Heart right ventricle (tissue), 16 donors: ENCODE measurements at regions not wholly inside any gene's neighbourhood (a gene's known extent, or its start where the extent isn't known, plus 50 kb on each side); places are given as distances from the start of the nearest gene placed in this dataset.
A peak's percentile ranks its signal among the peaks of the same experiment; 100 is the strongest.

ENCODE experiments used
- ATAC-seq, 8 donors: fragments of 200-7000 bp; cut with Tn5 transposase; one replicate each; pipeline ENCODE4 v1.9.1; 2020; ENCODE audit warnings: mild to moderate bottlenecking in 8 of 8, moderate library complexity in 8 of 8, moderate number of reproducible peaks in 1 of 8
- DNase-seq, 2 donors: peaks; one replicate each; pipeline ENCODE4 v3.0.0-alpha.2; 2020
- H3K27ac ChIP-seq, 10 donors: fragments of 200-600 bp; sonication (generic) in 2 of 10; one replicate each; pipeline versions ENCODE4 v1.5.0 to v1.8.0; 2020 to 2022; ENCODE audit warnings: mild to moderate bottlenecking in 3 of 10
- H3K27me3 ChIP-seq, 7 donors: fragments of 200-600 bp; one replicate each; pipeline ENCODE4 v1.8.0; 2021 to 2022; ENCODE audit warnings: mild to moderate bottlenecking in 2 of 7
- H3K36me3 ChIP-seq, 9 donors: fragments of 200-600 bp; sonication (generic) in 1 of 9; one replicate each; pipeline versions ENCODE4 v1.5.0 to v1.8.0; 2020 to 2022; ENCODE audit warnings: mild to moderate bottlenecking in 2 of 9
- H3K4me1 ChIP-seq, 9 donors: fragments of 200-600 bp; sonication (generic) in 1 of 9; one replicate each; pipeline versions ENCODE4 v1.5.0 to v1.8.0; 2020 to 2022; ENCODE audit warnings: mild to moderate bottlenecking in 4 of 9
- H3K4me3 ChIP-seq, 10 donors: fragments of 200-600 bp; sonication (generic) in 2 of 10; one replicate each; pipeline versions ENCODE4 v1.5.0 to v1.8.0; 2020 to 2022; ENCODE audit warnings: mild to moderate bottlenecking in 7 of 10, moderate library complexity in 2 of 10
- H3K9me3 ChIP-seq, 11 donors: fragments of 200-600 bp in 10 of 11; sonication (generic) in 2 of 11; one replicate each; pipeline versions ENCODE4 v1.5.0 to v1.8.0; 2013 to 2022; ENCODE audit warnings: mild to moderate bottlenecking in 2 of 11, control low read depth in 1 of 11, moderate library complexity in 1 of 11
- WGBS, 2 donors: extraction: QIAGEN DNeasy Blood & Tissue Kit; methylation state at CpG; one replicate each; pipeline ENCODE4 v1.1.7; 2013; ENCODE audit warnings: inconsistent platforms in 1 of 2; 5-methylcytosine and 5-hydroxymethylcytosine counted together
- intact Hi-C, 10 donors: fragments of 100-400 bp; cut with DNase I; formaldehyde crosslinking; loops; one replicate each; pipeline versions ENCODE4 v1.11.1 to v1.14.2; 2022
- TF ChIP-seq, protein P1 (sequence below), 9 donors: fragments of 200-600 bp; sonication (generic) in 2 of 9; IDR thresholded peaks; one replicate each; pipeline versions ENCODE4 v1.5.0 to v1.8.0; 2021 to 2022; ENCODE audit warnings: antibody characterized with exemption in 9 of 9, mild to moderate bottlenecking in 5 of 9, moderate library complexity in 1 of 9
- donor health status: Arrhythmogenic right ventricular cardiomyopathy.
- donor health status: ischemic (EF 13 %, LVEDD 7.1; RV severe dilation, severe dysfunction).
- donor health status: healthy with polysubstance abuse.
- donor health status: DM: no; HTN: yes; CAD: no.
- donor health status: DM: no; HTN: no; CAD: no.
- donor health status: ischemic (EF 25% LVEDD 6.9; RV normal size, moderate dysfunction).
- donor health status: ischemic (EF 25% LVEDD 5.7; RV mildly dilated, moderate dysfunction).
- donor health status: healthy.
- donor health status: DM: yes; HTN: yes; CAD: no.
- donor health status: Ischemic cardiomyopathy.
- donor health status: ischemic (EF 35%, LVEDD 5.7; RV mildly dilated, moderate dysfunction).
- donor health status: nonischemic (EF 11% LVEDD 7.7; RV severe dilation, severe dysfunction).
- donor health status: DM: yes; HTN: yes; CAD: no.
- donor health status: PGD.
- donor health status: ischemic (EF 29% LVEDD 5.4; RV normal size, mild dysfunction).
- donor health status: nonischemic (EF 23%, LVEDD 6.1; RV moderate dilation, normal function).

GRCh38 chr12:67477681-67478265, 170.8 kb upstream of the DYRK2 start:
- Histone ChIP-seq H3K27me3 (no peaks in the 10 kb centered on the region), H3K36me3 (no peaks in the 10 kb centered on the region), H3K4me1 (peaks cover 0 to 10% (median 3%) of the 10 kb centered on the region in 9 donors), H3K4me3 (no peak overlapping the region), H3K9me3 (no peaks in the 10 kb centered on the region), H3K27ac (no peak overlapping the region)
- no peak for ATAC-seq
- TF ChIP-seq, protein P1, sequence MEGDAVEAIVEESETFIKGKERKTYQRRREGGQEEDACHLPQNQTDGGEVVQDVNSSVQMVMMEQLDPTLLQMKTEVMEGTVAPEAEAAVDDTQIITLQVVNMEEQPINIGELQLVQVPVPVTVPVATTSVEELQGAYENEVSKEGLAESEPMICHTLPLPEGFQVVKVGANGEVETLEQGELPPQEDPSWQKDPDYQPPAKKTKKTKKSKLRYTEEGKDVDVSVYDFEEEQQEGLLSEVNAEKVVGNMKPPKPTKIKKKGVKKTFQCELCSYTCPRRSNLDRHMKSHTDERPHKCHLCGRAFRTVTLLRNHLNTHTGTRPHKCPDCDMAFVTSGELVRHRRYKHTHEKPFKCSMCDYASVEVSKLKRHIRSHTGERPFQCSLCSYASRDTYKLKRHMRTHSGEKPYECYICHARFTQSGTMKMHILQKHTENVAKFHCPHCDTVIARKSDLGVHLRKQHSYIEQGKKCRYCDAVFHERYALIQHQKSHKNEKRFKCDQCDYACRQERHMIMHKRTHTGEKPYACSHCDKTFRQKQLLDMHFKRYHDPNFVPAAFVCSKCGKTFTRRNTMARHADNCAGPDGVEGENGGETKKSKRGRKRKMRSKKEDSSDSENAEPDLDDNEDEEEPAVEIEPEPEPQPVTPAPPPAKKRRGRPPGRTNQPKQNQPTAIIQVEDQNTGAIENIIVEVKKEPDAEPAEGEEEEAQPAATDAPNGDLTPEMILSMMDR (IDR thresholded peaks at IDR 0.05) = no peak
- intact Hi-C loops = no loop called here
- DNase-seq = no peak
- 81 to 86% methylated on average over 8 of the region's 8 CpGs for WGBS, 2 donors

- Histone ChIP-seq H3K27me3 (no peaks in the 10 kb centered on the region), H3K9me3 (peaks cover 0 to 10% (median 0%) of the 10 kb centered on the region in 11 donors), H3K27ac (peak overlapping the region in 5 of 10 donors; percentile 17 to 57 (median 33)), H3K36me3 (no peaks in the 10 kb centered on the region), H3K4me1 (peaks cover 0 to 23% (median 14%) of the 10 kb centered on the region in 9 donors), H3K4me3 (no peak overlapping the region)
- intact Hi-C loops = no loop called here
- peak; percentile 55 to 78 for DNase-seq
- TF ChIP-seq, protein P1 (IDR thresholded peaks at IDR 0.05) = no peak
- ATAC-seq = peak; percentile 71 to 95 (median 84)
- WGBS, 2 donors = 25 to 27% methylated on average over 6 of the region's 6 CpGs
Measured at GRCh38 chr12:67482751-67483661, 165.5 kb upstream of the DYRK2 start.

DNA sequence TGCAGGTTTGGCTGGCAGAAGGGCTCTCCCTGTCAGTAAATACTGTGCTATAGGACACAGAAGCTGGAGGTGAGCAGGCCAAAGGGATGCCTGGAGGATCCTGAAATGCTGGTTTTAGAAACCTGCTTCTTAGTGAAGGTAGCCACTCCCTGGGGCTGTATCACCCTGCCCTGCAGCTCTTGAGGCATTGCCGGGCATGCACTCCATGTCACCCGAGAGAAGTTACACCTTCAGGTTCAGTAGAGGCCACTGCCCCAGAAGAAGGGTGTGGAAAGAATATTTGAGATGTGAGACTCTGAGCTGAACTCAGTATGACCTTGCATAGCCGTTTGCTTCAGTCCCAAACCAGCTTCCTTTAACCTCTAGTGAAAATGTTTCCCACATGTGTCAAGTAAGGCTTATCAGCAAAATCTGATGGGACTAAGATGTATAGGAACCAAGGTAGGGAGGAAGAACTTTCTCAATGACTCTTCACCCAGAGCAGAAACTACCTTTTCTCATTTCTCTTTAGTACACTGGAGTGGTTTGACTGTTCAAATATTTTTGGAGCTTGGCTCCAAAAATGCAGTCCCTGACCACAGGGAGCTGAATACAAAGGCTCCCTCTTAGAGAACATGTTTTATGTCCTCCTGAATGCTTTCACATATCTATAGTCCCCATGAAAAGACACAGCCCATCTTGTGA, 164.5 kb upstream of the DYRK2 start:
- ATAC-seq = peak in 3 of 8 donors; percentile 14 to 61 (median 22)

More for the DNA sequence above, 164.5 kb upstream of the DYRK2 start:
- DNase-seq = no peak
- no peaks in the 10 kb centered on the region for H3K36me3 ChIP-seq
- H3K4me3 ChIP-seq = no peak overlapping the region
- WGBS, 2 donors = 60 to 65% methylated on average over 3 of the region's 3 CpGs
- no peaks in the 10 kb centered on the region for H3K27me3 ChIP-seq
- TF ChIP-seq, protein P1 (IDR thresholded peaks at IDR 0.05) = no peak
- peaks cover 0 to 18% (median 0%) of the 10 kb centered on the region in 11 donors for H3K9me3 ChIP-seq
- peaks cover 0 to 23% (median 14%) of the 10 kb centered on the region in 9 donors for H3K4me1 ChIP-seq
- intact Hi-C loops = no loop called here
- peak overlapping the region in 1 of 10 donors; percentile 62 for H3K27ac ChIP-seq
